Activated CD4-positive, CD25-positive, alpha-beta regulatory T cell treated with anti-CD3 and anti-CD28 coated beads, Interleukin-2, amount 50 U/mL, for 24 hours (primary cell): ENCODE measurements at regions not wholly inside any gene's neighbourhood (a gene's known extent, or its start where the extent isn't known, plus 50 kb on each side); places are given as distances from the start of the nearest gene placed in this dataset.
"Not testable (repeated sequence)": the region's sequence is repeated elsewhere in the genome, so short reads cannot be mapped to it uniquely, and the experiment has no call there.

Experiments
- ATAC-seq, 2 donors: fragments of 150-1000 bp; cut with Tn5 transposase; one replicate each; pipeline ENCODE4 v1.10.0; 2021; ENCODE audit warnings: mild to moderate bottlenecking in 1 of 2, moderate library complexity in 1 of 2

DNA sequence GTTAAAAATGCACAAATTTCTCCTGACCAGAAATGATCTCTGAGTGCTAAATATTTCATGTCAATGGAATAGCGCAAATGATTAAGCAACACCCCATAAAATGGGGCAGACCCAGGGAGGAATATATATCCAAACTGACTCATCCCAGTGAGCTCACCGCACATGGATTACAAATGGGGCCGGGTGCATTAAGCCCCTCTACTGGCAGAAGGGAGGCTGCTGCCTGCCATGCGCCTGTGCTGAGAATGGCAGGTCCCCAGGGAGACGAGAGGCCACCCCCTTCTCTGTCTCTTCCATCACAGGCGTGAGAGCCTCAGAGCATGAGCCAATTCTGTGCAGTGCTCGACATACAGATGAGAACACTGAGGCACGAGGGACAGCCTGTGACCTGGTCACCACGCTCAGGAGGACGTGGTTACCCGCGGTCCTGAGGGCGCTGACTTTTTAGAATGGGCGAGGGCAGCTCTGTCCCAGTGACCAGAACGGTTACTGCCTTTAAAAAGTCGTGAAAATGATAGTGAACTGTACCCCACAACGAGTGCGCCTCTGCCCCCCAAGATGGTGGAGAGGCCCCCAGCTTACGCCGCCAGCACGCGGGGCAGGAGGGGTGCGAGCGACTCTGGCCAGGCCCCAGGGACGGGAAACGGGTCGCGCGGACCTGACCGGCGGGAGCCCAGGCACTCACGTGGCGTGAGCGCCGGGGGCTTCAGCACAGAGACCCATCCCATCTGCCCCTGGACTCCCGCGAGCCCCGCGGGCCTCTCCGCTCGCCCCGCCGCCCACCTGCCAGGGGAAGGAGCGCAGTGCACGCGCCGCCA, 130.2 kb upstream of the ALDH3B2 start:
- not testable (repeated sequence) for ATAC-seq

GRCh38 chr11:67803519-67803918, 129.1 kb upstream of the ALDH3B2 start:
- not testable (repeated sequence) for ATAC-seq

DNA sequence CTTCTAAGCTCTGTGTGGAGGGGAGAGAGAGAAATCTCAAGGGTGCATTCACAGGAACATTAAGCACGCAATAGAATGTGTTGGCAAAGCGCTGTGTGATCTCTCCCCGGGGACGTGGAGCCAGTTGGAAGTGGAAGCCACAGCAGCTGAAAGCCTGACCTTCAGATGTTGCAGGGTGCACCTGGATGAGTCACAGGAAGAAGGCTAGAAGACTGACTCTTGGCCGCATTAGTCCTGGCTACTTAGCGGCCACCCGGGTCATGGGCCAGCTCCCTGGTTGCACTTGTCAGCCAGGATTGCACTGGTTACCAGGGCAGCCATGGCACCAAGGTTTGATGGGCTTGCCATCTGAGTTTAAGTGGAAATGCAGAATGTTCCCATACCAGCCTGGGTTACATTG, 128.6 kb upstream of the ALDH3B2 start:
- ATAC-seq, result not testable (repeated sequence)

DNA sequence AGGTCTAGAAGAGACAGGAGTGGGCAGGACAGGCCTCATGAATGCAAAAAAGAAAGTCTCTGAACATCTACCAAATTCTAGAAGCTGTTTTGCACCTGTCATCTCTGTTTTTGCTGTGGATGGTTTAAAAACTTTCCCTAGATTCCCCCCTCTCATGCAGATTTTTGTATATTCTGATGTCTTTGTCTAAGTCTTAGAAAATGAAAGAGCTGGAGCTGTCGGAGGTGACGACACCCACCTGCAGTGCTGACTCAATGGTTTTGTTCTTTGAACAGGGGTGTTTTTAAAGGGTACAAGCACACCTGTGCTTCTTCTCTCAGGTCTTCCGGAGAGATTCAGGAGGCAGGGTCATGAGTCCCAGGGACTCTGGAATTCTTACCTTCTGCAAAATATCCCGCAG, 128.2 kb upstream of the ALDH3B2 start:
- not testable (repeated sequence) for ATAC-seq

GRCh38 chr11:67801397-67801796, 127.0 kb upstream of the ALDH3B2 start:
- not testable (repeated sequence) for ATAC-seq

DNA sequence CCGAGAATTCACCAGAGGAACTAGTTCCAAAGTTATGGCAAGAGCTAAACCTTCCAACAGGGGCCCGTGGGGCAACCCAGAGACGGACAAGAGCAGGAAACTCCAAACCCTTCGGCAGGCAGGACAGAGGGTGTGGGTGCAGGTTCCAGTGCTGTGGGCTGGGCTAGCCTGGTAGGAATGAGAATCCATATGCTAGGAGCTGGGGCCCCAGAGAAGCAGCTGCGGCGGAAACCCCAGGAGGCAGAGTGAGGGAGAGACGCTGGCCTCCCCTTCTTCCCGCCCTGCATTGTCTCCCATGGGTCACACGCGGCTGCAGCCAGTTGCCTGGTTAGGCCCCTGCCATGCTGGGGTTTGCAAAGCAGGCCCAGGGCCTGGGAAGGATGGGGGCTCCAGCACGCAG, 126.2 kb upstream of the ALDH3B2 start:
- ATAC-seq, result not testable (repeated sequence)

DNA sequence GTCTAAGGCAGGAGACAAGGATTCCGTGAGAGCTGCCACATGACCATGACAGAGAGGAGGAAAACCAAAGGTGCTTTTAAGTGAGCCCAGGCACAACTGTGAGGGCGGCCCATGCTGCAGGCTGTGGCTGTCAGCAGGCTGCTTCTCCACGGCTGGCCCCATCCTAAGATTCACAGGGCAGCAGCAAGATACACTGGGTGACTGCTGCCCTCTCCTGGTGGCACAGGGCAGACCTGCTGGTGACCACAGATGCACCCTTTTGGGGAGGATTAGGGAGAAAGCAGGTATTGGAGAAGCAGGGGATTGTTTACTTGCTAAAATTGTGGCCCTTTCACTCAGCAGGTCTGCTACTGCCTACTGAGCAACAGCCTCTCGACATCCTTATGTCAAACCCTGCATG, 125.4 kb upstream of the ALDH3B2 start:
- ATAC-seq, result not testable (repeated sequence)

DNA sequence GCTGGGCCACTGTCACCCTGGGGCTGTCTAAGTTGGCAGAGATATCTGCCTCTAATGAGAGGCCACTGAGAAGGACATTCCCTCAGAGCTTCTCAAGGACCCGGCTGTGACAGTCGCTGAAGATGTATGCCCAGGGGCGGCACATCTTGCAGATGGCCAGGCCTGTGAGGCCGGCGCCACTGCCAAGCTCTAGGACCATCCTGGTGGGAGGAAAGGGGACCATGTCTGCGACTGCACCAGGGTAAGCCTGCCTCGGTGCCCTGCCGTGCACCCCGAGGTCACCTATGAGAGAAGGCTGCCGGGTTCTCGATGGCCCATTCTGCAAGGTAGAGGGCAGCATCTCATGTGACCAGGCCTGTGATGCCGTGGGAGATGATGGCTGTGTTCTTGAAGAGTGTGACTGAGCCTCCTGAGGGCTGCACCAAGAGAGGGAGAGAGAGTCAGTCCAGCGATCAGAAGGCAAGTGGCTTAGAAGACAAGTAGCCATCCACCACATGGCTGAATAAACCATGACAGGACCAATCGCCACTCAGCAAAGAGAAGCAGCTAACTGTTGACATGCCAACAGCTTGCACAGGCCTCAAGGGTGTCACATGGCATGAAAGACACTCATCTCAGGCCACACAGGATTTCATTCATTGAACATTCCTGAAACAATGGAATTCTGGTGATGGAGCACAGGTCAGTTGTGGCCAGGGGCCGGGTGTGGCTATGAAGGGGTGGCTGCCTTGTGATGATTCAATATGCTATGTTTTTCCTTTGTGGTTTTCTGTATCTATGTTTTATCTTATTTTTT, 123.5 kb upstream of the ALDH3B2 start:
- not testable (repeated sequence) for ATAC-seq

DNA sequence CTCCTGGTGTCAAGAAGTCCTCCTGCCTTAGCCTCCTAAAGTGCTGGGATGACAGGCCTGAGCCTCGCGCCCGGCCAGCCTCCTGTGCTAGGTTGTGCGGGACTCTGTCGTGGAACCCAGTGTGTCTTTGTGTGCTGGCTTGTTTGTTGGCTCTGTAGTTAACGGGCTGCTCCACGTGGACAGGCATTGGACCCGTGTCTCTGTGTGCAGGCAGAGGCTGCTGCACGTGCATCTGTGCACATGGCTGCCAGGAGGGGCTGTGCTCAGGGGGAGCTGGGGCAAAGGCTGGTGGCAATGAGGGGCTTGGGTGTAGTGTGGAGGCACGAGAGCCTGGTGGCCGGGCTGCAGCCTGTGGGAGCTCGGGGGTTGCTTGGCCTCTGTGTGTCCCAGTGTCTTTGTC, 121.3 kb upstream of the ALDH3B2 start:
- no peak for ATAC-seq

DNA sequence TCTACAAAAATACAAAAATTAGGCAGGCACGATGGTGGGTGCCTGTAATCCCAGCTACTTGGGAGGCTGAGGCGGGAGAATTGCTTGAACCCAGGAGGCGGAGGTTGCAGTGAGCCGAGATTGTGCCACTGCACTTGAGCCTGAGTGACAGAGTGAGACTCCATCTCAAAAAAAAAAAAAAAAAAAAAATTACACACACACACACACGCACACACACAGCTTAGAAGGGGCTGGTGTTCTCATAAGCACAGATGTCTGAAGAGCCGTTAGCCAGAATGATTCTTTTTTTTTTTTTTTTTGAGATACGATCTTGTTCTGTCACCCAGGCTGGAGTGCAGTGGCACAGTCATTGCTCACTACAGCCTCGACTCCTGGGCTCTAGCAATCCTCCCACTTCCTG, 119.3 kb upstream of the ALDH3B2 start:
- ATAC-seq, result not testable (repeated sequence)

GRCh38 chr11:67792273-67792990, 118.0 kb upstream of the ALDH3B2 start:
- not testable (repeated sequence) for ATAC-seq

DNA sequence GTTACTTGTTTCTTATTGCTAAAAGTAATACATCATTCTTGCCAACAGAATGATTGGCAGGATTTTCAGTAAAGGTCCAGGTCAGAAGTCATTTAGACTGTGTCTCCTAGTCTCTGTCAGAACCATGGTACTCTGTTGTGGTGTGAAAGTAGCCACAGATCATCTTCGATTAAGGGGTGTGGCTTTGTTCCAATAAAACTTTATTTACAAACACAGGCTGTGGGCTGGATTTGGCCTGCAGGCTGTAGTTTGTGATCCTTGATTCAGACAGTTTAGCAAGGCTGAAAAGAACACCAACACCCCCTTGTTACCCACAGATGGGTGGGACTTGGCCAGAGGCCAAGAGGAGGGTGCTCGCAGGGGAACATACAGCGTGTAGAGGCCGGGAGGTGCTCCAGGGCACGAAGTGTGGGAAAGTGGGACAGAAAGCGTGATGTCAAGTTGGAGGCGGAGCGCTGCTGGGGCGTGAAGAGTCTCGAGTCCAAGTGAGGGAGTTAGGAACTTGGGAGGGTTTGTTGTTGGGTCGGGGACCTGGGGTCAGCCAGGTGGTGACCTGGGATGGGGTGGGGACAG, 117.3 kb upstream of the ALDH3B2 start:
- ATAC-seq, result not testable (repeated sequence)

GRCh38 chr11:67788341-67788695, 113.9 kb upstream of the ALDH3B2 start:
- not testable (repeated sequence) for ATAC-seq

GRCh38 chr11:67787681-67788340, 113.4 kb upstream of the ALDH3B2 start:
- ATAC-seq, result not testable (repeated sequence)

DNA sequence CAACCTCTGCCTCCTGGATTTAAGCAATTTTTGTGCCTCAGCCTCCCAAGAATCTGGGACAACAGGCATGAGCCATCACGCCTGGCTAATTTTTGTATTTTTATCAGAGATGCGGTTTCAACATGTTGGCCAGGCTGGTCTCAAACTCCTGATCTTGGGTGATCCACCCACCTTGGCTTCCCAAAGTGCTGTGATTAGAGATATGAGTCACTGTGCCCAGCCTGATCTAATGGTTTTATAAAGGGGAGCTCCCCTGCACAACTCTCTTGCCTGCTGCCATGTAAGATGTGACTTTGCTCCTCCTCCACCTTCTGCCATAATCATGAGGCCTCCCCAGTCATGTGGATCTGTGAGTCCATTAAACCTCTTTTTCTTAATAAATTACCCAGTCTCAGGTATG, 107.5 kb upstream of the ALDH3B2 start:
- not testable (repeated sequence) for ATAC-seq

DNA sequence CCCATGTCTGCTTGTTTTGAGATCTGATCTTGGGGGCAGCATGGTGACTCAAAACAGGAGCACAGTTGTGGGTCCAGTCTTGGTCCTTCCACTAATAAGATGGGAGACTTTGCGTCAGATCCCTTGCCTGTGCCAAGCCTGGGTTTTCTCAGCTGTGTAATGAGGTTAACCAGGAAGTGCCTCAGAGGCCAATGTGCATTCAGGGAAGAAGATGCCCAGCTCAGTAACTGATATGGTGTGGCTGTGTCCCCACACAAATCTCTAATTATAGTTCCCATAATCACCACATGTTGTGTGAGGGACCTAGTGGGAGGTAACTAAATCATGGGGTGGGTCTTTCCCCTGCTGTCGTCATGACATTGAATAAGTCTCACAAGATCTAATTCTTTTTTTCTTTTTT, 107.1 kb upstream of the ALDH3B2 start:
- ATAC-seq, result not testable (repeated sequence)

- ATAC-seq, result no peak
Measured at GRCh38 chr11:67780056-67780455, 105.6 kb upstream of the ALDH3B2 start.

DNA sequence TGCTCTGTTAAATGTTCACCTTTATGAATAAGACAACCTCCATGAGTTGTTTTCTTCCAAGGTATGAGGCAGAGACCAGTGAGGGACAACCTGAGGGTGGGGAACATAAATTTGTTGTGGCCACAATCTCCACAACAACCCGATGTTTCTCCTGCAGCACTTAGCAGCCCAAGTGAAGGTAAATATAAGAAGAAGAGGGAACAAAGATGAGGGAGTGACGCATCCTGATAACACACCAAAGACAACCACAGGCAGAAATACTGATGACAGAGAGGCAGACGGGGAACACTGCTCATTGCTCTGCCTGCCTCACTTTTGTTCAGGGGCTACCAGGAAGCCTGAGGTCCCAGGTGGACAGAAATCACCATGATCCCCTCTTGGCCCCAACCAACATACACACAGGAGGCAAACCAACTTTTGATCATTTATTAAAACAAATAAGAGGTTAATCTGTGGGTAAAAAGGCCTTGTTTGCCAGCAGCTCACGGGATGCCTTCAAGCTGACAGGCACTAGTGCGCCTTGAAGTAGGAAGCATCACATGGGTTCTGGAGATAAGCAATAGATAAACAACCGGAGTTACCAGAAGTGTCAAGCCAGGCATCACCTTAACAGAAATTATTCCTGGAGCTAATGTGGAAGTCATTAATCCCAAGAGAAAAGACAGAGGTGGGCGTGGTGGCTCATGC, 104.9 kb upstream of the ALDH3B2 start:
- not testable (repeated sequence) for ATAC-seq

DNA sequence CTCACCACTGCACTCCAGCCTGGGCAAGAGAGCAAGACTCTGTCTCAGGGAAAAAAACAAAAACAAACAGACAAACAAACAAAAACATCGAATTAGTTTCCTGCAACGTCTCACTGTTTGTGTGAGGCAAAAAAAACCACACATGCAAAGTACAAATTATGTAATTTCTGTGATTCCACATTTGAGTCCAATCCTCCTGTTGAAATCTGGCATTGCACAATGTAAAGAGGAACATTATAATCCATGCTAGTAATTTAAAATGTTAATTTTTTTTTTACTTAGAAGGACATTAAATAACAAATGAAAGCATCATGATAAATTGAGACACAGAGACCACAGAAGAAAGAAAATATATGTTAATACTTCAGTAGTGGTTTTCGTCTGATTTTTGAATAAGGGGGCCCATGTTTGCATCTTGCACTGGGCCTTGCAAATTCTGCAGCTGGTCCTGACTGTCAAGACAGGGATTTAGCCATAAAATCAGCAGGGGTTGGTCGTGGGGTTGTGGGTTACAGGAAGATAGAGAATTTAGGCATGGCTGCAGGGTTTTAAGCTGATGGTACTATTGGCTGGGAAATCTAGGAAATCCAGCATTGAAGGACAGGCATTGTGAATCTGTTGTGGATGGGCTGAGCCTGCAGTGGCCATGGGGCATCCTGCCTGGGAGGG, 102.6 kb upstream of the ALDH3B2 start:
- ATAC-seq, result no peak

- not testable (repeated sequence) for ATAC-seq
Measured at GRCh38 chr11:67774175-67774574, 99.8 kb upstream of the ALDH3B2 start.
